ENCODE measurements at regions not wholly inside any gene's neighbourhood (a gene's known extent, or its start where the extent isn't known, plus 50 kb on each side); places are given as distances from the start of the nearest gene placed in this dataset.

DNA sequence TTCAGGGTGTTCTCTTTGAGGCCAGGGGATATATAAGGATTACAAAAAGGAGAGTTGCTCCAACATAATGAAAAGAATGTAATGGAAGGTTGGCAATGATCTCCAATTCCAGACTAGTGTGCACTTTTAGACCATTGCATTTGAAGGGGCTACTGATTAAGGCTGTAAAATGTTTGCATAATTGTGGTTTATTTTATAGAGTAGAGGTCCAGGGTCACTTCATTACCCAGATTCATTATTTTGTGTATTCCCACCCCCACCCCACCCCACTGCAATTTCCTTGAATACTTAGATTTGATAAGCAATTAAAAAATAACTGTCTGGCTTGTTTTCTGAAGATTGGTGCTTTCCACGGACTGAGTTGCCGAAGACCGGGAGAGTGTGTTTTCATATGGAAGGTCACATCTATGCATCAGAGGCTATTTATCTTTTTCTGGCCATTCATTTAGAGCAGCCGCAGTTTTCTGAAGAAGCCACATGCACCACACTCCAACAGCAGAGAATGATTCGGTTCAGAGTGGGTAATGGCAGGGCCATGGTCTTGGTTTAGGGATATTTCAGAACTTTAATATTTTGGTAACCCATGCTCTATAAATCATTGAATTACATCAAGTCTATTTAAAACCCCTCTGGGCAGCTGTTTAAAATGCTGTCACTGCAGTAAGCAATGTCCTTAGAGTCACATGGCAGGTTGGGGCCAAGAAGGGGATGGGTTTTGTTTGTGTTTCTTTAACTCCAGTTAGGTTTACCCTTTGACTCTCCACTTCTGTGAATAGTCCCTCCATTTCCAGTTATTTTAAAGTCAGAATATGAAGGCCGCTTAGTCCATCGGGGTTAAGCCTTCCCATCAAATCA, 94.6 kb downstream of the TMEM30B start:
- DNase-seq, result no peak
- H3K27me3 Mint-ChIP-seq (ENCODE audit: unreplicated experiment), result no peaks in the 10 kb centered on the region
- no peaks in the 10 kb centered on the region for H3K36me3 Mint-ChIP-seq (ENCODE audit: unreplicated experiment)
- H3K9me3 Mint-ChIP-seq (ENCODE audit: unreplicated experiment), result peaks cover 1% of the 10 kb centered on the region
- no peak overlapping the region for H3K4me3 Mint-ChIP-seq (ENCODE audit: unreplicated experiment)
- TF ChIP-seq, protein P1, sequence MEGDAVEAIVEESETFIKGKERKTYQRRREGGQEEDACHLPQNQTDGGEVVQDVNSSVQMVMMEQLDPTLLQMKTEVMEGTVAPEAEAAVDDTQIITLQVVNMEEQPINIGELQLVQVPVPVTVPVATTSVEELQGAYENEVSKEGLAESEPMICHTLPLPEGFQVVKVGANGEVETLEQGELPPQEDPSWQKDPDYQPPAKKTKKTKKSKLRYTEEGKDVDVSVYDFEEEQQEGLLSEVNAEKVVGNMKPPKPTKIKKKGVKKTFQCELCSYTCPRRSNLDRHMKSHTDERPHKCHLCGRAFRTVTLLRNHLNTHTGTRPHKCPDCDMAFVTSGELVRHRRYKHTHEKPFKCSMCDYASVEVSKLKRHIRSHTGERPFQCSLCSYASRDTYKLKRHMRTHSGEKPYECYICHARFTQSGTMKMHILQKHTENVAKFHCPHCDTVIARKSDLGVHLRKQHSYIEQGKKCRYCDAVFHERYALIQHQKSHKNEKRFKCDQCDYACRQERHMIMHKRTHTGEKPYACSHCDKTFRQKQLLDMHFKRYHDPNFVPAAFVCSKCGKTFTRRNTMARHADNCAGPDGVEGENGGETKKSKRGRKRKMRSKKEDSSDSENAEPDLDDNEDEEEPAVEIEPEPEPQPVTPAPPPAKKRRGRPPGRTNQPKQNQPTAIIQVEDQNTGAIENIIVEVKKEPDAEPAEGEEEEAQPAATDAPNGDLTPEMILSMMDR (IDR thresholded peaks at IDR 0.05; ENCODE audit: partially characterized antibody, unreplicated experiment), result no peak
- no peak overlapping the region for H3K27ac Mint-ChIP-seq (ENCODE audit: unreplicated experiment)
- peaks cover 9% of the 10 kb centered on the region for H3K4me1 Mint-ChIP-seq (ENCODE audit: low read depth, unreplicated experiment)

DNA sequence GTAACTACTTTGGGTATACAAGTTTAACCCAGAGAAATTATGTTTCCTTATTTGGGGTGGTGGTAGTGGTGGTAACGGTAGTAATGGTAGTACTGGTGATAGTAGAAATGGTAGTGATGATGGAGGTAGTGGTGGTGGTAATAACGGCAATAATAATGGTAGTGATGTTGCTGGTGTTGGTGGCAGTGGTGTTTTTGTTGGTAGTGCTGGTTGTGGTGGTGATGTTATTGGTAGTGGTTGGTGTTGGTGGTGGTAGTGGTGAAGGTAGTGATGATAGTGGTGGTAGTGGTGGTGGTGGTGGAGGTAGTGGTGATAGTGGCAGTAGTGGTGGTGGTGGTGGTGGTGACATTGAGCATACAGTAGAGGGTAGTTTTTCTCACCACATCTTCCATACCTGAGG, 95.6 kb downstream of the TMEM30B start:
- Mint-ChIP-seq H3K4me3 (ENCODE audit: unreplicated experiment) (no peak overlapping the region), H3K4me1 (ENCODE audit: low read depth, unreplicated experiment) (peaks cover 9% of the 10 kb centered on the region), H3K27ac (ENCODE audit: unreplicated experiment) (no peak overlapping the region), H3K36me3 (ENCODE audit: unreplicated experiment) (no peaks in the 10 kb centered on the region), H3K9me3 (ENCODE audit: unreplicated experiment) (peaks cover 1% of the 10 kb centered on the region), H3K27me3 (ENCODE audit: unreplicated experiment) (no peaks in the 10 kb centered on the region)
- DNase-seq, result no peak
- TF ChIP-seq, protein P1 (IDR thresholded peaks at IDR 0.05; ENCODE audit: partially characterized antibody, unreplicated experiment), result no peak

DNA sequence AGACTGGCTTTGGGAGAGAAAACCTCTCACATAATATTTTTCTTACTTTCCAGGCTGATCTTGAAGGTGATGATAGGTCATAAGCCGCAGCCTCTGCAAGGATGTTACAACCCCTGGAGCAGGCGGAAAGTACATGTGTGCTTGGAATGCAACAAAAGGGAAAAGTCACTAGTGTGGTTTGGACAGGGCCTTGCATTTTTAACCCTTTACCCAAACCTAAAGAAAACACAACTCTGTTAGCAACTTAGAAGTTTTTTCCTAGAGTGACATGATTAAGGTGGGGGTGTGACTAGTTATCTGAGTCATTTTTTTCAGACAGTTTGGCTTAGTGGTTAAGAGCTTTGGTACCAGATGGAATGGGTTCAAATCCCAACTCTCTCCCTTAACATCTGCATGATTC, 97.0 kb downstream of the TMEM30B start:
- peaks cover 6% of the 10 kb centered on the region for H3K4me1 Mint-ChIP-seq (ENCODE audit: low read depth, unreplicated experiment)
- H3K4me3 Mint-ChIP-seq (ENCODE audit: unreplicated experiment), result no peak overlapping the region
- DNase-seq, result no peak
- H3K27me3 Mint-ChIP-seq (ENCODE audit: unreplicated experiment), result no peaks in the 10 kb centered on the region
- TF ChIP-seq, protein P1 (IDR thresholded peaks at IDR 0.05; ENCODE audit: partially characterized antibody, unreplicated experiment), result no peak
- H3K36me3 Mint-ChIP-seq (ENCODE audit: unreplicated experiment), result no peaks in the 10 kb centered on the region
- H3K9me3 Mint-ChIP-seq (ENCODE audit: unreplicated experiment), result peaks cover 6% of the 10 kb centered on the region
- H3K27ac Mint-ChIP-seq (ENCODE audit: unreplicated experiment), result no peak overlapping the region

DNA sequence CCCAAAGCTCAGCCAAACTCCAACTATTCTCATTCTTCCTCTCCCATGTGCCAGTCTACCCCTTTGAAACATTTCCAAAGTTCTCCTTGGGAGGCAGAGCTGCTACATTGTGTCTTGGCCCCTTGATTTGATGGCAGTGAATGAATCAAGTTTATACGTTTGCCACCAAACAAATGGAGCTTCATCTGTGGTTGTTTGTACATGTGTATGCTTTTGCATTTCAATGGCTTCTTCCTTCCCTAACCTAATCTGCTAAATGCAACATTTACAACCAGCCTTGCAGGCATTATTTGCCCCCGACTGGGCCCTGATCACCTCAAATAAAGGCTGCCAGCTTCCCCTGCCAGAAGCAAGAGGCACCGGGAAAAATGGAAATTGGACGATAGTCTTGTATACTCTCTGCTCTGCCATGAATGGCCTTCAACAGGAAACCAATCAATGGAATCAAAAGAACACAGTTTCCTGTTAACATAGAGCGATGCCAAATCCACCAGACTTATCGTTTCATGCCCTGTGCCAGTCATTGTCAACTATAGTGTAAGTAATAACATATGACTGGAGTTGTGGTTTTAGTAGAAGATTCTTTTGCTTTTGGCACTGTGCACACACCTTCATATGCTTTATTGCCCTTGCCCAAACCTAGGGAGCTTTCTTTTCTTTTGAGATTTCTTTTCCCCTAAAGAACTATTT, 97.8 kb downstream of the TMEM30B start:
- peaks cover 6% of the 10 kb centered on the region for H3K4me1 Mint-ChIP-seq (ENCODE audit: low read depth, unreplicated experiment)
- H3K4me3 Mint-ChIP-seq (ENCODE audit: unreplicated experiment), result no peak overlapping the region
- no peaks in the 10 kb centered on the region for H3K36me3 Mint-ChIP-seq (ENCODE audit: unreplicated experiment)
- H3K27me3 Mint-ChIP-seq (ENCODE audit: unreplicated experiment), result no peaks in the 10 kb centered on the region
- TF ChIP-seq, protein P1 (IDR thresholded peaks at IDR 0.05; ENCODE audit: partially characterized antibody, unreplicated experiment), result no peak
- DNase-seq, result no peak
- no peak overlapping the region for H3K27ac Mint-ChIP-seq (ENCODE audit: unreplicated experiment)
- H3K9me3 Mint-ChIP-seq (ENCODE audit: unreplicated experiment), result peaks cover 6% of the 10 kb centered on the region
